A549 (cell line): ENCODE measurements at regions not wholly inside any gene's neighbourhood (a gene's known extent, or its start where the extent isn't known, plus 50 kb on each side); places are given as distances from the start of the nearest gene placed in this dataset.

ENCODE experiments used
- ATAC-seq, 2 experiments: fragments of 200-7000 bp in 1 of 2; fragments of >200 bp in 1 of 2; cut with Nextera tagmentation in 1 of 2; cut with Tn5 transposase in 1 of 2; 3 replicates each; pipeline versions ENCODE4 v1.8.0 to v1.9.1; 2018 to 2020; ENCODE audit warnings: mild to moderate bottlenecking in 1 of 2, moderate library complexity in 1 of 2
- CTCF ChIA-PET: fragments of 300-600 bp; sonication (Branson Sonifier 250); formaldehyde crosslinking; extraction: SDS; loops from one replicate; lab custom pipeline; 2021; ENCODE audit warnings: antibody characterized with exemption, inconsistent platforms; lab: Yijun Ruan, JAX
- POLR2A ChIA-PET: fragments of 350-600 bp; formaldehyde crosslinking; extraction: SDS; loops from one replicate; lab custom pipeline; 2021; ENCODE audit warnings: antibody characterized with exemption, inconsistent platforms; lab: Yijun Ruan, JAX
- DNase-seq, 2 experiments: peaks; one replicate each; pipeline versions ENCODE4 v3.0.0 to v3.0.0-alpha.2; 2011 to 2016; ENCODE audit warnings: low read depth in 1 of 2, low spot score in 1 of 2
- FAIRE-seq: peaks from 2 replicates; lab custom pipeline; 2011; peaks lifted over from hg19 to GRCh38; lab: Jason Lieb, UNC
- H3K27ac ChIP-seq, 2 experiments: fragments of >200 bp; sonication (Bioruptor Twin); formaldehyde crosslinking; 3 replicates each; pipeline ENCODE4 v1.5.1; 2016 to 2017
- H3K4me1 ChIP-seq: fragments of >200 bp; sonication (Bioruptor Twin); formaldehyde crosslinking; 3 replicates; pipeline ENCODE4 v1.6.1; 2016
- H3K4me2 ChIP-seq: fragments of >200 bp; sonication (Bioruptor Twin); formaldehyde crosslinking; 3 replicates; pipeline ENCODE4 v1.6.1; 2016
- H3K4me3 ChIP-seq: fragments of >200 bp; sonication (Bioruptor Twin); formaldehyde crosslinking; 3 replicates; pipeline ENCODE4 v1.5.1; 2016
- H3K9me3 ChIP-seq: fragments of >200 bp; sonication (Bioruptor Twin); formaldehyde crosslinking; 3 replicates; pipeline ENCODE4 v1.6.1; 2016
- CBX2 ChIP-seq: fragments of 200-600 bp; sonication (generic); IDR thresholded peaks from 2 replicates; pipeline ENCODE4 v1.6.1; 2016; ENCODE audit warnings: low read depth, mild to moderate bottlenecking, borderline replicate concordance
- CBX8 ChIP-seq: fragments of 200-600 bp; sonication (generic); IDR thresholded peaks from 2 replicates; pipeline ENCODE4 v1.6.1; 2016
- ESRRA ChIP-seq: fragments of 150-350 bp; IDR thresholded peaks from 2 replicates; pipeline ENCODE4 v1.6.1; 2014; ENCODE audit warnings: mild to moderate bottlenecking, low read length, borderline replicate concordance
- GATA3 ChIP-seq: IDR thresholded peaks from 2 replicates; pipeline ENCODE4 v1.6.1; 2012; ENCODE audit warnings: borderline replicate concordance
- HEYL ChIP-seq: fragments of 250-450 bp; sonication (Bioruptor Pico); IDR thresholded peaks from 2 replicates; pipeline ENCODE4 v1.8.0; 2021; ENCODE audit warnings: mild to moderate bottlenecking, moderate library complexity
- HOXA7 ChIP-seq: fragments of 250-450 bp; sonication (Bioruptor Pico); IDR thresholded peaks from 2 replicates; pipeline ENCODE4 v1.5.0; 2020; ENCODE audit warnings: mild to moderate bottlenecking, moderate library complexity
- JUNB ChIP-seq: fragments of >200 bp; sonication (Bioruptor Twin); formaldehyde crosslinking; IDR thresholded peaks from 2 replicates; pipeline ENCODE4 v1.6.1; 2016
- MAX ChIP-seq: IDR thresholded peaks from 2 replicates; pipeline ENCODE4 v1.6.1; 2012
- MAZ ChIP-seq: fragments of 150-350 bp; IDR thresholded peaks from 2 replicates; pipeline ENCODE4 v1.6.1; 2014; ENCODE audit warnings: antibody characterized with exemption, low read depth, low read length, borderline replicate concordance
- MYC ChIP-seq: IDR thresholded peaks from 2 replicates; pipeline ENCODE4 v1.6.1; 2012; ENCODE audit warnings: mild to moderate bottlenecking, inconsistent platforms, low read length, improper control_type of control experiment, borderline replicate concordance
- PBX3 ChIP-seq: IDR thresholded peaks from 2 replicates; pipeline ENCODE4 v1.6.1; 2012
- PHF8 ChIP-seq: fragments of 200-600 bp; sonication (generic); IDR thresholded peaks from 2 replicates; pipeline ENCODE4 v1.6.1; 2016; ENCODE audit warnings: low read depth, mild to moderate bottlenecking, antibody characterized with exemption, moderate library complexity, borderline replicate concordance
- RNF2 ChIP-seq: fragments of 200-600 bp; sonication (generic); IDR thresholded peaks from 2 replicates; pipeline ENCODE4 v1.6.1; 2016; ENCODE audit warnings: low read depth, mild to moderate bottlenecking, antibody characterized with exemption, moderate library complexity, borderline replicate concordance
- TFCP2L1 ChIP-seq: fragments of 250-450 bp; sonication (Bioruptor Pico); IDR thresholded peaks from 2 replicates; pipeline ENCODE4 v1.5.0; 2021; ENCODE audit warnings: mild to moderate bottlenecking
- TP53 ChIP-seq: fragments of 250-450 bp; sonication (Bioruptor Pico); IDR thresholded peaks from 2 replicates; pipeline ENCODE4 v1.5.0; 2021; ENCODE audit warnings: mild to moderate bottlenecking, moderate library complexity
- ZSCAN20 ChIP-seq: fragments of 250-450 bp; sonication (Bioruptor Pico); IDR thresholded peaks from 2 replicates; pipeline ENCODE4 v1.8.0; 2022; ENCODE audit warnings: mild to moderate bottlenecking, moderate library complexity
- WGBS: methylation state at CpG from one replicate; pipeline ENCODE4 v1.1.6; 2017; ENCODE audit errors: missing lambda C conversion rate; 5-methylcytosine and 5-hydroxymethylcytosine counted together
- TF ChIP-seq, protein P1 (sequence below): fragments of 150-350 bp; IDR thresholded peaks from 2 replicates; pipeline ENCODE4 v1.6.1; 2014; ENCODE audit warnings: low read depth, mild to moderate bottlenecking, low read length

DNA sequence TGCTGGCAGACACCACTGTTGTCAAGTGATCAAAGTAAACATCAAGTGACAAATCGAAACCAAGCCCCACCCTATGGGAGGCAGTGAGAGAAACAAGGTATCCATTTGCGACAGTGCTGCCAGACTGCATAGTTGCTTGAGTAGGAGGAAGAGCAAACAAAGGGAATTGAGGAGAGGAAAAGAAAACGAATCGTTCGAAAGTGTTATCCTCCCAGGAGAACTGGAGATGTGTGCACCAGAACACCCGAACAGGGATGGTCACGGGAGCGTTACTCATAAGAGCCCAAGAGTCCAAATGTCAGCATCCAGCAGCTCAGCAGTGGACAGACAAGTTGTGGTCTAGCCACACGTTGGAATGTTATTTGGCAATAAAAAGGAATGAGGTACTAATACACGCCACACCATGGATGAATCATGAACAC, 58.4 kb upstream of the NUP50 start:
- FAIRE-seq = no peak
- POLR2A ChIA-PET = no interaction called here

GRCh38 chr22:45107671-45108070, 56.1 kb upstream of the NUP50 start:
- H3K9me3 ChIP-seq = no peaks in the 10 kb centered on the region
- no peak overlapping the region for H3K4me2 ChIP-seq
- no peak for FAIRE-seq
- ChIA-PET POLR2A (no interaction called here), CTCF (no interaction called here)
- no peaks in the 10 kb centered on the region for H3K4me1 ChIP-seq
- no peak overlapping the region for H3K27ac ChIP-seq
- TF ChIP-seq CBX2 = no peak
- TF ChIP-seq GATA3 = no peak
- no peak for TF ChIP-seq ESRRA
- no peak for TF ChIP-seq HOXA7 (CRISPR knock-in tag)
- no peak for TF ChIP-seq MAX
- no peak for TF ChIP-seq CBX8
- TF ChIP-seq PBX3 = no peak
- no peak overlapping the region for H3K4me3 ChIP-seq
- DNase-seq = no peak
- WGBS = 52% methylated on average over 6 of the region's 6 CpGs
- ATAC-seq = no peak

More for the DNA sequence above, 58.4 kb upstream of the NUP50 start:
- Histone ChIP-seq H3K9me3 (no peaks in the 10 kb centered on the region), H3K4me2 (peak overlapping the region; percentile 59), H3K27ac (no peak overlapping the region), H3K4me1 (peaks cover 2% of the 10 kb centered on the region; the same call in 1 of the 3 replicates), H3K4me3 (no peak overlapping the region)
- WGBS = 7% methylated on average over 10 of the region's 10 CpGs
- CTCF ChIA-PET = no interaction called here
- TF ChIP-seq MYC (no peak), RNF2 (no peak), ZSCAN20 (no peak)
- DNase-seq (peak in 1 of 2 experiments; percentile 35), ATAC-seq (peak in 1 of 2 experiments; percentile 41; a peak in 3 of 6 replicates)

- no peak overlapping the region for H3K4me2 ChIP-seq
- H3K27ac ChIP-seq = no peak overlapping the region
- ATAC-seq (no peak), FAIRE-seq (no peak), DNase-seq (no peak)
- ChIA-PET CTCF (interaction anchor here (0.6 to 1.4 kb wide), 4 partner anchors 10 to 141 kb away, joined by 3 to 4 read pairs (median 3); no protein-coding TSS in a partner anchor), POLR2A (no interaction called here)
- H3K4me3 ChIP-seq = no peak overlapping the region
- TF ChIP-seq TP53 (CRISPR knock-in tag) = no peak
- TF ChIP-seq TFCP2L1 = no peak
- TF ChIP-seq HOXA7 (CRISPR knock-in tag) = no peak
- no peak for TF ChIP-seq PHF8
- TF ChIP-seq MAZ = no peak
- no peak for TF ChIP-seq JUNB
- TF ChIP-seq, protein P1, sequence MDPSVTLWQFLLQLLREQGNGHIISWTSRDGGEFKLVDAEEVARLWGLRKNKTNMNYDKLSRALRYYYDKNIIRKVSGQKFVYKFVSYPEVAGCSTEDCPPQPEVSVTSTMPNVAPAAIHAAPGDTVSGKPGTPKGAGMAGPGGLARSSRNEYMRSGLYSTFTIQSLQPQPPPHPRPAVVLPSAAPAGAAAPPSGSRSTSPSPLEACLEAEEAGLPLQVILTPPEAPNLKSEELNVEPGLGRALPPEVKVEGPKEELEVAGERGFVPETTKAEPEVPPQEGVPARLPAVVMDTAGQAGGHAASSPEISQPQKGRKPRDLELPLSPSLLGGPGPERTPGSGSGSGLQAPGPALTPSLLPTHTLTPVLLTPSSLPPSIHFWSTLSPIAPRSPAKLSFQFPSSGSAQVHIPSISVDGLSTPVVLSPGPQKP = no peak
- TF ChIP-seq HEYL = no peak
- WGBS = 48% methylated on average over 5 of the region's 5 CpGs
- no peaks in the 10 kb centered on the region for H3K9me3 ChIP-seq
- no peaks in the 10 kb centered on the region for H3K4me1 ChIP-seq
Observed at GRCh38 chr22:45112136-45112879, 51.4 kb upstream of the NUP50 start.
